GM12891 (cell line): ENCODE measurements at regions not wholly inside any gene's neighbourhood (a gene's known extent, or its start where the extent isn't known, plus 50 kb on each side); places are given as distances from the start of the nearest gene placed in this dataset.

ENCODE experiments used
- DNase-seq: peaks from one replicate; pipeline ENCODE4 v3.0.0; 2011; ENCODE audit warnings: low spot score; ENCODE audit not compliant: insufficient read length
- FAIRE-seq: peaks from 2 replicates; lab custom pipeline; 2011; peaks lifted over from hg19 to GRCh38; lab: Jason Lieb, UNC
- PAX5 ChIP-seq: IDR thresholded peaks from 2 replicates; pipeline ENCODE4 v1.6.1; 2011; ENCODE audit warnings: low read length, moderate library complexity, mild to moderate bottlenecking; ENCODE audit not compliant: insufficient read depth, severe bottlenecking
- POLR2A ChIP-seq: IDR thresholded peaks from 2 replicates; pipeline ENCODE4 v1.6.1; 2011; ENCODE audit warnings: low read depth, low read length, control low read depth
- POLR2AphosphoS5 ChIP-seq: IDR thresholded peaks from 2 replicates; pipeline ENCODE4 v1.6.1; 2011; ENCODE audit warnings: low read depth, low read length, control low read depth
- POU2F2 ChIP-seq: IDR thresholded peaks from 2 replicates; pipeline ENCODE4 v1.6.1; 2011; ENCODE audit warnings: low read depth, mild to moderate bottlenecking, control low read depth, low read length, moderate library complexity
- SPI1 ChIP-seq: IDR thresholded peaks from 2 replicates; pipeline ENCODE4 v1.6.1; 2011; ENCODE audit warnings: low read depth, low read length, control low read depth
- TAF1 ChIP-seq: IDR thresholded peaks from 2 replicates; pipeline ENCODE4 v1.6.1; 2011; ENCODE audit warnings: low read depth, low read length, control low read depth

GRCh38 chr14:76551906-76552305 is 176.0 kb downstream of the ESRRB start:
- FAIRE-seq = no peak
- DNase-seq = no peak

GRCh38 chr14:76564471-76565422 is 188.8 kb downstream of the ESRRB start:
- FAIRE-seq (peak; percentile 56), DNase-seq (no peak)
- TF ChIP-seq PAX5 (no peak), POU2F2 (no peak), SPI1 (no peak), POLR2AphosphoS5 (no peak), TAF1 (no peak), POLR2A (no peak)

More at GRCh38 chr14:76551906-76552305, 176.0 kb downstream of the ESRRB start:
- TF ChIP-seq POLR2AphosphoS5 (no peak), TAF1 (no peak), SPI1 (no peak), PAX5 (no peak), POLR2A (no peak), POU2F2 (no peak)

- TF ChIP-seq SPI1 = no peak
- DNase-seq (no peak), FAIRE-seq (no peak)
These were observed 190.5 kb downstream of the ESRRB start for GRCh38 chr14:76566439-76566838.

- TF ChIP-seq SPI1 (no peak), POU2F2 (no peak), TAF1 (no peak), POLR2A (no peak), POLR2AphosphoS5 (no peak), PAX5 (no peak)
- no peak for DNase-seq
- no peak for FAIRE-seq
These were observed 186.7 kb upstream of the VASH1 start for GRCh38 chr14:76574416-76575095.

GRCh38 chr14:76575108-76575507 is 186.2 kb upstream of the VASH1 start:
- TF ChIP-seq POU2F2 (no peak), SPI1 (no peak), PAX5 (no peak), TAF1 (no peak), POLR2A (no peak), POLR2AphosphoS5 (no peak)
- no peak for DNase-seq
- FAIRE-seq = no peak

- DNase-seq = no peak
- FAIRE-seq = no peak
These were observed 185.1 kb upstream of the VASH1 start for GRCh38 chr14:76576047-76576741.

GRCh38 chr14:76577090-76577489 is 184.2 kb upstream of the VASH1 start:
- no peak for TF ChIP-seq TAF1
- no peak for TF ChIP-seq POLR2AphosphoS5
- TF ChIP-seq SPI1 = no peak
- TF ChIP-seq POU2F2 = no peak
- TF ChIP-seq POLR2A = no peak
- no peak for TF ChIP-seq PAX5
- no peak for DNase-seq
- no peak for FAIRE-seq

More at GRCh38 chr14:76576047-76576741, 185.1 kb upstream of the VASH1 start:
- no peak for TF ChIP-seq TAF1
- no peak for TF ChIP-seq POU2F2
- no peak for TF ChIP-seq POLR2AphosphoS5
- no peak for TF ChIP-seq POLR2A
- no peak for TF ChIP-seq PAX5
- no peak for TF ChIP-seq SPI1

- FAIRE-seq (no peak), DNase-seq (no peak)
- TF ChIP-seq TAF1 (no peak), SPI1 (no peak), POU2F2 (no peak), POLR2A (no peak), PAX5 (no peak), POLR2AphosphoS5 (no peak)
These were observed 183.4 kb upstream of the VASH1 start for GRCh38 chr14:76577837-76578236.

- TF ChIP-seq SPI1 = no peak
- no peak for TF ChIP-seq POLR2A
- TF ChIP-seq POU2F2 = no peak
- no peak for TF ChIP-seq POLR2AphosphoS5
- no peak for TF ChIP-seq PAX5
- no peak for TF ChIP-seq TAF1
- DNase-seq (no peak), FAIRE-seq (no peak)
These were observed 180.9 kb upstream of the VASH1 start for GRCh38 chr14:76580399-76580798.
